Upper lobe of left lung (tissue), 4 donors: ENCODE measurements at regions not wholly inside any gene's neighbourhood (a gene's known extent, or its start where the extent isn't known, plus 50 kb on each side); places are given as distances from the start of the nearest gene placed in this dataset.

Experiments used
- CTCF ChIP-seq, 6 experiments: fragments of 450-650 bp in 4 of 6; fragments of 200-600 bp in 2 of 6; sonication (generic) in 2 of 6; IDR thresholded peaks; one replicate each; pipeline ENCODE4 v1.5.1; 2016 to 2019; ENCODE audit warnings: antibody characterized with exemption in 6 of 6
- EP300 ChIP-seq, 4 donors: sonication (generic); formaldehyde crosslinking; IDR thresholded peaks; one replicate each; pipeline ENCODE4 v1.5.1; 2017; ENCODE audit warnings: antibody characterized with exemption in 4 of 4, control low read depth in 2 of 4
- POLR2A ChIP-seq, 4 donors: fragments of 450-650 bp; IDR thresholded peaks; one replicate each; pipeline ENCODE4 v1.5.1; 2016 to 2017; ENCODE audit warnings: antibody characterized with exemption in 4 of 4, mild to moderate bottlenecking in 2 of 4
- POLR2AphosphoS5 ChIP-seq, 2 donors: sonication (generic); formaldehyde crosslinking; IDR thresholded peaks; one replicate each; pipeline ENCODE4 v1.5.1; 2017; ENCODE audit warnings: antibody characterized with exemption in 2 of 2

GRCh38 chr14:106039400-106039799 lies 513.0 kb downstream of the TMEM121 start:
- TF ChIP-seq CTCF (IDR thresholded peaks at IDR 0.05) (peak in 3 of 6 experiments; percentile 14 to 44 (median 33)), POLR2A (IDR thresholded peaks at IDR 0.05) (no peak), POLR2AphosphoS5 (IDR thresholded peaks at IDR 0.05) (no peak), EP300 (IDR thresholded peaks at IDR 0.05) (no peak)
